ENCODE measurements at regions not wholly inside any gene's neighbourhood (a gene's known extent, or its start where the extent isn't known, plus 50 kb on each side); places are given as distances from the start of the nearest gene placed in this dataset.

DNA sequence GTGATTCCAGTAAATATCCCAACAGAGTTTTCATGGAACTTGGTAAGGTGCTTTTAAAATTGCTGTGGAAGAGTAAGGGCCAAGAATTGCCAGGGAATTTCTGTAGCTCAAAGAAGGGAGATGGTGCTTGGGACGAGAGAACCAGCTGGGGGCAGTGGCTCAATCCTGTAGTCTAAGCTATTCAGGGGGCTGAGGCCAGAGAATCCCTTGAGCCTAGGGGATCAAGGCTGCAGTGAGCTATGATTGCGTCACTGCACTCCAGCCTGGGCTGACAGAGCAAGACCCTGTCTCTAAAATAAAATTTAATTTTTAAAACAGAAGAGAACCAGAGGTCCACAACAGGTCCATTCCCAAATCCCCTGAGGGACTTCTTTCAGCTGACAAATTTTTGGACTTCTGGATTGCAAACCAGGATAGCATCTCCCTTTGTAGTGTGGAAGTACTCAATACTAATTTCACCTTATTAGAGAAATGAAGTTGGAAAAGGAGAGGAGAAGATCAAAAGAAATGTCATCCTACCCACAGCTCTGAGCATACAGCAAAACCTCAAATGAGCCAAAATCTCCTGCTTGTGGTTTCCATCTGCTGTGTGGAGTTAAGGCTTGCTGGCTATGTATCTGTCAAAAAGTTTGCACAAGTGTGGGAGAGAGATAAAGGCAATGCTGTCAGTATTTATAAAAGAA is 59.2 kb upstream of the CLPB start:
- Histone ChIP-seq H3K9me3 (no peaks in the 10 kb centered on the region), H3K36me3 (no peaks in the 10 kb centered on the region), H3K27ac (no peak overlapping the region), H3K4me3 (no peak overlapping the region), H3K27me3 (no peaks in the 10 kb centered on the region), H3K4me1 (no peaks in the 10 kb centered on the region)
- intact Hi-C loops (cut with DNase I), result no loop called here
- DNase-seq (ENCODE audit: extremely low spot score in 2 of 2), result no peak
- TF ChIP-seq POLR2AphosphoS5 (IDR thresholded peaks at IDR 0.05; ENCODE audit: insufficient read depth in 1 of 2, low read depth in 1 of 2), result no peak
- TF ChIP-seq, protein P1, sequence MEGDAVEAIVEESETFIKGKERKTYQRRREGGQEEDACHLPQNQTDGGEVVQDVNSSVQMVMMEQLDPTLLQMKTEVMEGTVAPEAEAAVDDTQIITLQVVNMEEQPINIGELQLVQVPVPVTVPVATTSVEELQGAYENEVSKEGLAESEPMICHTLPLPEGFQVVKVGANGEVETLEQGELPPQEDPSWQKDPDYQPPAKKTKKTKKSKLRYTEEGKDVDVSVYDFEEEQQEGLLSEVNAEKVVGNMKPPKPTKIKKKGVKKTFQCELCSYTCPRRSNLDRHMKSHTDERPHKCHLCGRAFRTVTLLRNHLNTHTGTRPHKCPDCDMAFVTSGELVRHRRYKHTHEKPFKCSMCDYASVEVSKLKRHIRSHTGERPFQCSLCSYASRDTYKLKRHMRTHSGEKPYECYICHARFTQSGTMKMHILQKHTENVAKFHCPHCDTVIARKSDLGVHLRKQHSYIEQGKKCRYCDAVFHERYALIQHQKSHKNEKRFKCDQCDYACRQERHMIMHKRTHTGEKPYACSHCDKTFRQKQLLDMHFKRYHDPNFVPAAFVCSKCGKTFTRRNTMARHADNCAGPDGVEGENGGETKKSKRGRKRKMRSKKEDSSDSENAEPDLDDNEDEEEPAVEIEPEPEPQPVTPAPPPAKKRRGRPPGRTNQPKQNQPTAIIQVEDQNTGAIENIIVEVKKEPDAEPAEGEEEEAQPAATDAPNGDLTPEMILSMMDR (IDR thresholded peaks at IDR 0.05), result no peak
- no peak for TF ChIP-seq POLR2A (IDR thresholded peaks at IDR 0.05)

DNA sequence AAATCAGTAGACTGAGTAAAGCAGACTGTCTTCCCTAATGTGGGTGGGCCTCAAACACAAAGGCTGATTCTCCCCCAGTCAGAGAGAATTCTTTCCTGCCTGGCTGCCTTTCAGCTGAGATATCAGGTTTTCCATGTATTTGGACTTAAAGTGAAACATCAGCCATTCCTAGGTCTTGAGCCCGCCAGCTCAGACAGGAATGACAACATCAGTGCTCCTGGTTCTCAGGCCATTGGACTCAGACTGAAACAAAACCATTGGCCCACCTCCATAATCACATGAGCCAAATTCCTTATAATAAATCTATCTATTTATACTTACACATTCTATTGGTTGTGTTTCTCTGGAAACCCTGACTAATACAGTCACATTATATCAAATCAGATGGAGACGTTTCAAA is 56.7 kb upstream of the CLPB start:
- H3K36me3 ChIP-seq, result no peaks in the 10 kb centered on the region
- intact Hi-C loops (cut with DNase I), result no loop called here
- no peak for DNase-seq (ENCODE audit: extremely low spot score in 2 of 2)
- TF ChIP-seq, protein P1 (IDR thresholded peaks at IDR 0.05), result no peak
- TF ChIP-seq POLR2AphosphoS5 (IDR thresholded peaks at IDR 0.05; ENCODE audit: insufficient read depth in 1 of 2, low read depth in 1 of 2), result no peak
- TF ChIP-seq POLR2A (IDR thresholded peaks at IDR 0.05), result no peak
- no peak overlapping the region for H3K27ac ChIP-seq
- H3K9me3 ChIP-seq, result no peaks in the 10 kb centered on the region
- no peaks in the 10 kb centered on the region for H3K27me3 ChIP-seq
- no peak overlapping the region for H3K4me3 ChIP-seq
- no peaks in the 10 kb centered on the region for H3K4me1 ChIP-seq

Measured in vagina (tissue), 2 donors.